Mesodermal cell (in vitro differentiated cells): ENCODE measurements at regions not wholly inside any gene's neighbourhood (a gene's known extent, or its start where the extent isn't known, plus 50 kb on each side); places are given as distances from the start of the nearest gene placed in this dataset.

Source experiments
- H3K27ac ChIP-seq: 2 replicates; pipeline ENCODE4 v1.7.0; 2013; ENCODE audit warnings: mild to moderate bottlenecking, low read depth, low read length, moderate library complexity; ENCODE audit not compliant: severe bottlenecking
- H3K36me3 ChIP-seq: 2 replicates; pipeline ENCODE4 v1.7.1; 2013; ENCODE audit warnings: mild to moderate bottlenecking, low read length, moderate library complexity; ENCODE audit not compliant: control insufficient read depth, insufficient read depth
- H3K4me1 ChIP-seq: one replicate; pipeline ENCODE4 v1.7.1; 2013; ENCODE audit warnings: mild to moderate bottlenecking, low read length; ENCODE audit not compliant: insufficient read depth, control insufficient read depth, poor library complexity, severe bottlenecking
- H3K4me3 ChIP-seq: 2 replicates; pipeline ENCODE4 v1.7.0; 2013; ENCODE audit warnings: low read length, control low read depth, mild to moderate bottlenecking; ENCODE audit not compliant: insufficient read depth, poor library complexity, severe bottlenecking; ENCODE audit errors: extremely low read depth
- H3K9me3 ChIP-seq: 2 replicates; pipeline ENCODE4 v1.7.1; 2013; ENCODE audit warnings: mild to moderate bottlenecking, low read length, moderate library complexity; ENCODE audit not compliant: control insufficient read depth
- WGBS, 2 experiments: methylation state at CpG; one replicate each; pipeline ENCODE4 v1.1.5; 2013; ENCODE audit warnings: missing lambda C conversion rate in 2 of 2; ENCODE audit not compliant: insufficient coverage in 2 of 2; 5-methylcytosine and 5-hydroxymethylcytosine counted together

- Histone ChIP-seq H3K27ac (no peak overlapping the region), H3K4me3 (no peak overlapping the region), H3K9me3 (peaks cover 4% of the 10 kb centered on the region), H3K36me3 (no peaks in the 10 kb centered on the region), H3K4me1 (no peaks in the 10 kb centered on the region)
- 100% methylated on average over 1 of the region's 3 CpGs; no CpG with 5 or more reads in 1 of the 2 experiments for WGBS, 2 experiments
Measured at GRCh38 chr2:133624551-133624950, 56.3 kb upstream of the NCKAP5 start.

GRCh38 chr2:133627741-133628140, 59.5 kb upstream of the NCKAP5 start:
- H3K36me3 ChIP-seq: no peaks in the 10 kb centered on the region
- no peak overlapping the region for H3K4me3 ChIP-seq
- whole genome bisulfite sequencing, 2 experiments: no CpG with 5 or more reads among the region's 1 CpG
- no peak overlapping the region for H3K27ac ChIP-seq
- H3K9me3 ChIP-seq: peaks cover 4% of the 10 kb centered on the region
- H3K4me1 ChIP-seq: no peaks in the 10 kb centered on the region

GRCh38 chr2:133633309-133633708, 65.0 kb upstream of the NCKAP5 start:
- Histone ChIP-seq H3K36me3 (no peaks in the 10 kb centered on the region), H3K4me3 (no peak overlapping the region), H3K9me3 (no peaks in the 10 kb centered on the region), H3K27ac (no peak overlapping the region), H3K4me1 (peaks cover 6% of the 10 kb centered on the region)
- 76% methylated on average over 2 of the region's 7 CpGs for WGBS, 2 experiments

- H3K36me3 ChIP-seq: no peaks in the 10 kb centered on the region
- WGBS, 2 experiments: 94 to 100% methylated on average over 2 of the region's 8 CpGs
- H3K4me3 ChIP-seq: no peak overlapping the region
- H3K4me1 ChIP-seq: peaks cover 6% of the 10 kb centered on the region
- no peaks in the 10 kb centered on the region for H3K9me3 ChIP-seq
- peak overlapping the region; percentile 17 for H3K27ac ChIP-seq
Measured at GRCh38 chr2:133633881-133634409, 65.7 kb upstream of the NCKAP5 start.

GRCh38 chr2:133635131-133635530, 66.9 kb upstream of the NCKAP5 start:
- Histone ChIP-seq H3K4me3 (no peak overlapping the region), H3K36me3 (no peaks in the 10 kb centered on the region), H3K9me3 (no peaks in the 10 kb centered on the region), H3K27ac (no peak overlapping the region), H3K4me1 (peaks cover 6% of the 10 kb centered on the region)

GRCh38 chr2:133636287-133636686, 68.0 kb upstream of the NCKAP5 start:
- Histone ChIP-seq H3K4me3 (no peak overlapping the region), H3K9me3 (no peaks in the 10 kb centered on the region), H3K4me1 (peaks cover 6% of the 10 kb centered on the region), H3K27ac (no peak overlapping the region), H3K36me3 (no peaks in the 10 kb centered on the region)
- WGBS, 2 experiments: no CpG with 5 or more reads among the region's 2 CpGs

- peaks cover 3% of the 10 kb centered on the region for H3K4me1 ChIP-seq
- no peak overlapping the region for H3K4me3 ChIP-seq
- no peak overlapping the region for H3K27ac ChIP-seq
- H3K9me3 ChIP-seq: no peaks in the 10 kb centered on the region
- H3K36me3 ChIP-seq: no peaks in the 10 kb centered on the region
Measured at GRCh38 chr2:133640103-133640502, 71.8 kb upstream of the NCKAP5 start.

- Histone ChIP-seq H3K9me3 (no peaks in the 10 kb centered on the region), H3K4me3 (no peak overlapping the region), H3K4me1 (peaks cover 3% of the 10 kb centered on the region), H3K36me3 (no peaks in the 10 kb centered on the region), H3K27ac (no peak overlapping the region)
- WGBS, 2 experiments: 33 to 50% methylated on average over 1 of the region's 1 CpG
Measured at GRCh38 chr2:133641497-133641896, 73.2 kb upstream of the NCKAP5 start.

- H3K27ac ChIP-seq: no peak overlapping the region
- no peaks in the 10 kb centered on the region for H3K36me3 ChIP-seq
- H3K4me3 ChIP-seq: no peak overlapping the region
- no peaks in the 10 kb centered on the region for H3K9me3 ChIP-seq
- 83 to 100% methylated on average over 1 to 3 of the region's 5 CpGs for WGBS, 2 experiments
- peaks cover 3% of the 10 kb centered on the region for H3K4me1 ChIP-seq
Measured at GRCh38 chr2:133641942-133642725, 73.9 kb upstream of the NCKAP5 start.

- Histone ChIP-seq H3K4me1 (peaks cover 3% of the 10 kb centered on the region), H3K4me3 (no peak overlapping the region), H3K36me3 (no peaks in the 10 kb centered on the region), H3K9me3 (no peaks in the 10 kb centered on the region), H3K27ac (no peak overlapping the region)
Measured at GRCh38 chr2:133642791-133643191, 74.5 kb upstream of the NCKAP5 start.

- WGBS, 2 experiments: 92 to 100% methylated on average over 1 of the region's 2 CpGs
- H3K4me1 ChIP-seq: peaks cover 3% of the 10 kb centered on the region
- H3K9me3 ChIP-seq: no peaks in the 10 kb centered on the region
- H3K4me3 ChIP-seq: no peak overlapping the region
- H3K27ac ChIP-seq: no peak overlapping the region
- no peaks in the 10 kb centered on the region for H3K36me3 ChIP-seq
Measured at GRCh38 chr2:133643863-133644262, 75.6 kb upstream of the NCKAP5 start.
